ENCODE measurements at regions not wholly inside any gene's neighbourhood (a gene's known extent, or its start where the extent isn't known, plus 50 kb on each side); places are given as distances from the start of the nearest gene placed in this dataset.

GRCh38 chr15:62722237-62722636, 320.3 kb upstream of the TPM1 start:
- no peak for DNase-seq

- DNase-seq: no peak
Observed at GRCh38 chr15:62726461-62726860, 316.1 kb upstream of the TPM1 start.

- no peak for DNase-seq
Observed at GRCh38 chr15:62727501-62727900, 315.0 kb upstream of the TPM1 start.

- no peak for DNase-seq
Observed at GRCh38 chr15:62730825-62731224, 311.7 kb upstream of the TPM1 start.

- no peak for DNase-seq
Observed at GRCh38 chr15:62732078-62732477, 310.5 kb upstream of the TPM1 start.

GRCh38 chr15:62734706-62735105, 307.8 kb upstream of the TPM1 start:
- DNase-seq: no peak

GRCh38 chr15:62736756-62737155, 305.8 kb upstream of the TPM1 start:
- DNase-seq: no peak

- no peak for DNase-seq
Observed at GRCh38 chr15:62737551-62737950, 305.0 kb upstream of the TPM1 start.

GRCh38 chr15:62739082-62739481, 303.5 kb upstream of the TPM1 start:
- DNase-seq: no peak

GRCh38 chr15:62739507-62739906, 303.0 kb upstream of the TPM1 start:
- DNase-seq: no peak

- no peak for DNase-seq
Observed at GRCh38 chr15:62740141-62741004, 302.2 kb upstream of the TPM1 start.

- no peak for DNase-seq
Observed at GRCh38 chr15:62741106-62741505, 301.4 kb upstream of the TPM1 start.

GRCh38 chr15:62742409-62743171, 300.0 kb upstream of the TPM1 start:
- peak; percentile 23 for DNase-seq

- no peak for DNase-seq
Observed at GRCh38 chr15:62745621-62746225, 296.8 kb upstream of the TPM1 start.

- no peak for DNase-seq
Observed at GRCh38 chr15:62748196-62748595, 294.4 kb upstream of the TPM1 start.

- no peak for DNase-seq
Observed at GRCh38 chr15:62749036-62749815, 293.3 kb upstream of the TPM1 start.

GRCh38 chr15:62750471-62750870, 292.1 kb upstream of the TPM1 start:
- DNase-seq: no peak

- DNase-seq: no peak
Observed at GRCh38 chr15:62752657-62753517, 289.7 kb upstream of the TPM1 start.

- DNase-seq: no peak
Observed at GRCh38 chr15:62753518-62754221, 288.9 kb upstream of the TPM1 start.

- DNase-seq: no peak
Observed at GRCh38 chr15:62756326-62756994, 286.1 kb upstream of the TPM1 start.

- no peak for DNase-seq
Observed at GRCh38 chr15:62756995-62757360, 285.6 kb upstream of the TPM1 start.
